Naive thymus-derived CD4-positive, alpha-beta T cell (primary cell): ENCODE measurements at regions not wholly inside any gene's neighbourhood (a gene's known extent, or its start where the extent isn't known, plus 50 kb on each side); places are given as distances from the start of the nearest gene placed in this dataset.

Experiments used
- ATAC-seq: fragments of 150-1000 bp; cut with Tn5 transposase; 2 replicates; pipeline ENCODE4 v1.10.0; 2021; ENCODE audit warnings: mild to moderate bottlenecking, moderate library complexity
- CTCF ChIA-PET: fragments of 350-600 bp; sonication (Branson Sonifier 250); formaldehyde crosslinking; loops from one replicate; lab custom pipeline; 2021; ENCODE audit warnings: antibody characterized with exemption; lab: Charles Lee
- POLR2A ChIA-PET: fragments of 350-600 bp; sonication (Branson Sonifier 250); formaldehyde crosslinking; loops from one replicate; lab custom pipeline; 2021; ENCODE audit warnings: antibody characterized with exemption, inconsistent platforms; lab: Charles Lee
- DNase-seq, 9 donors: peaks; one replicate each; pipeline versions ENCODE4 v3.0.0 to v3.0.0-alpha.2; 2020 to 2022; ENCODE audit warnings: mixed read lengths in 1 of 9
- H3K27ac ChIP-seq: one replicate; pipeline ENCODE4 v1.7.0; 2013; ENCODE audit warnings: mild to moderate bottlenecking, low read depth, low read length, moderate library complexity
- H3K27me3 ChIP-seq, 2 donors: one replicate each; pipeline ENCODE4 v1.7.0; 2013; ENCODE audit warnings: low read length in 2 of 2, mild to moderate bottlenecking in 2 of 2, moderate library complexity in 2 of 2; ENCODE audit not compliant: control insufficient read depth in 2 of 2, insufficient read depth in 2 of 2
- H3K36me3 ChIP-seq, 3 experiments: 1 replicate in 2 of 3; 2 replicates in 1 of 3; pipeline ENCODE4 v1.7.0; 2013; ENCODE audit warnings: low read length in 3 of 3, mild to moderate bottlenecking in 3 of 3, moderate library complexity in 1 of 3; ENCODE audit not compliant: insufficient read depth in 3 of 3, control insufficient read depth in 2 of 3
- H3K4me1 ChIP-seq, 2 donors: one replicate each; pipeline ENCODE4 v1.7.0; 2013; ENCODE audit warnings: low read length in 2 of 2, mild to moderate bottlenecking in 2 of 2, moderate library complexity in 1 of 2; ENCODE audit not compliant: control insufficient read depth in 2 of 2, insufficient read depth in 2 of 2
- H3K4me3 ChIP-seq: 2 replicates; pipeline ENCODE4 v1.7.0; 2013; ENCODE audit warnings: mild to moderate bottlenecking, low read length
- H3K9me3 ChIP-seq, 3 experiments: 1 replicate in 2 of 3; 2 replicates in 1 of 3; pipeline ENCODE4 v1.7.0; 2013; ENCODE audit warnings: low read length in 3 of 3; ENCODE audit not compliant: control insufficient read depth in 2 of 3
- H3K27ac Mint-ChIP-seq, 9 donors: one replicate each; pipeline ENCODE4 v1.8.0; 2020 to 2022; ENCODE audit warnings: mixed read lengths in 9 of 9, mild to moderate bottlenecking in 8 of 9, moderate library complexity in 5 of 9, inconsistent platforms in 2 of 9
- H3K27me3 Mint-ChIP-seq, 5 donors: one replicate each; pipeline ENCODE4 v1.8.0; 2021 to 2022; ENCODE audit warnings: mixed read lengths in 5 of 5, mild to moderate bottlenecking in 1 of 5
- H3K36me3 Mint-ChIP-seq, 5 donors: one replicate each; pipeline ENCODE4 v1.8.0; 2020 to 2022; ENCODE audit warnings: mixed read lengths in 5 of 5, mild to moderate bottlenecking in 3 of 5, inconsistent platforms in 1 of 5
- H3K4me1 Mint-ChIP-seq, 7 donors: one replicate each; pipeline ENCODE4 v1.8.0; 2020 to 2022; ENCODE audit warnings: mixed read lengths in 7 of 7, mild to moderate bottlenecking in 3 of 7, inconsistent platforms in 1 of 7
- H3K4me3 Mint-ChIP-seq, 10 donors: one replicate each; pipeline ENCODE4 v1.8.0; 2020 to 2022; ENCODE audit warnings: mild to moderate bottlenecking in 10 of 10, mixed read lengths in 10 of 10, moderate library complexity in 6 of 10, inconsistent platforms in 2 of 10
- H3K9me3 Mint-ChIP-seq, 11 donors: one replicate each; pipeline ENCODE4 v1.8.0; 2020 to 2022; ENCODE audit warnings: mixed read lengths in 11 of 11, mild to moderate bottlenecking in 4 of 11, inconsistent platforms in 1 of 11, moderate library complexity in 1 of 11
- intact Hi-C, 2 donors: fragments of 100-400 bp; cut with micrococcal nuclease; formaldehyde crosslinking; loops; one replicate each; pipeline ENCODE4 v1.15.1; 2023

GRCh38 chr1:80924290-80924689, 876.4 kb upstream of the ADGRL2 start:
- no peaks in the 10 kb centered on the region for H3K36me3 ChIP-seq
- CTCF ChIA-PET, result no interaction called here

GRCh38 chr1:80922906-80923305, 877.8 kb upstream of the ADGRL2 start:
- intact Hi-C loops, result no loop called here
- Mint-ChIP-seq H3K4me3 (no peak overlapping the region), H3K4me1 (no peaks in the 10 kb centered on the region), H3K36me3 (no peaks in the 10 kb centered on the region), H3K9me3 (peaks cover 0 to 30% (median 3%) of the 10 kb centered on the region in 11 donors), H3K27me3 (no peaks in the 10 kb centered on the region), H3K27ac (no peak overlapping the region)
- ATAC-seq (no peak), DNase-seq (no peak)
- ChIA-PET CTCF (no interaction called here), POLR2A (no interaction called here)
- H3K27ac ChIP-seq, result no peak overlapping the region
- no peaks in the 10 kb centered on the region for H3K9me3 ChIP-seq
- no peak overlapping the region for H3K4me3 ChIP-seq
- H3K27me3 ChIP-seq, result no peaks in the 10 kb centered on the region
- no peaks in the 10 kb centered on the region for H3K36me3 ChIP-seq
- no peaks in the 10 kb centered on the region for H3K4me1 ChIP-seq

More at GRCh38 chr1:80924290-80924689, 876.4 kb upstream of the ADGRL2 start:
- H3K27ac ChIP-seq, result no peak overlapping the region
- Mint-ChIP-seq H3K27me3 (no peaks in the 10 kb centered on the region), H3K4me1 (no peaks in the 10 kb centered on the region), H3K9me3 (peaks cover 0 to 30% (median 4%) of the 10 kb centered on the region in 11 donors), H3K27ac (no peak overlapping the region), H3K4me3 (no peak overlapping the region), H3K36me3 (no peaks in the 10 kb centered on the region)
- POLR2A ChIA-PET, result no interaction called here
- DNase-seq (no peak), ATAC-seq (no peak)
- no peak overlapping the region for H3K4me3 ChIP-seq
- intact Hi-C loops, result no loop called here
- no peaks in the 10 kb centered on the region for H3K4me1 ChIP-seq
- H3K9me3 ChIP-seq, result no peaks in the 10 kb centered on the region
- H3K27me3 ChIP-seq, result no peaks in the 10 kb centered on the region

- Histone ChIP-seq H3K27ac (no peak overlapping the region), H3K4me1 (no peaks in the 10 kb centered on the region), H3K36me3 (no peaks in the 10 kb centered on the region), H3K4me3 (no peak overlapping the region), H3K27me3 (no peaks in the 10 kb centered on the region), H3K9me3 (no peaks in the 10 kb centered on the region)
- Mint-ChIP-seq H3K4me1 (no peaks in the 10 kb centered on the region), H3K27ac (no peak overlapping the region), H3K4me3 (no peak overlapping the region), H3K9me3 (peaks cover 0 to 18% (median 0%) of the 10 kb centered on the region in 11 donors), H3K36me3 (no peaks in the 10 kb centered on the region), H3K27me3 (no peaks in the 10 kb centered on the region)
- POLR2A ChIA-PET, result no interaction called here
- CTCF ChIA-PET, result no interaction called here
- intact Hi-C loops, result no loop called here
- ATAC-seq (no peak), DNase-seq (no peak)
Observed at GRCh38 chr1:80919426-80919825, 881.3 kb upstream of the ADGRL2 start.

- Histone ChIP-seq H3K27ac (no peak overlapping the region), H3K4me3 (no peak overlapping the region), H3K9me3 (no peaks in the 10 kb centered on the region), H3K4me1 (no peaks in the 10 kb centered on the region), H3K36me3 (no peaks in the 10 kb centered on the region), H3K27me3 (no peaks in the 10 kb centered on the region)
- no peaks in the 10 kb centered on the region for H3K4me1 Mint-ChIP-seq
- H3K27me3 Mint-ChIP-seq, result no peaks in the 10 kb centered on the region
- DNase-seq (no peak), ATAC-seq (no peak)
- intact Hi-C loops, result no loop called here
- POLR2A ChIA-PET, result no interaction called here
- peaks cover 0 to 11% (median 0%) of the 10 kb centered on the region in 11 donors for H3K9me3 Mint-ChIP-seq
- CTCF ChIA-PET, result no interaction called here
- H3K36me3 Mint-ChIP-seq, result no peaks in the 10 kb centered on the region
- H3K27ac Mint-ChIP-seq, result no peak overlapping the region
- no peak overlapping the region for H3K4me3 Mint-ChIP-seq
Observed at GRCh38 chr1:80918380-80918779, 882.4 kb upstream of the ADGRL2 start.

- ATAC-seq, result no peak
- H3K4me3 Mint-ChIP-seq, result no peak overlapping the region
- POLR2A ChIA-PET, result no interaction called here
Observed at GRCh38 chr1:80917826-80918225, 882.9 kb upstream of the ADGRL2 start.

GRCh38 chr1:80917225-80917624, 883.5 kb upstream of the ADGRL2 start:
- Mint-ChIP-seq H3K36me3 (no peaks in the 10 kb centered on the region), H3K9me3 (peaks cover 0 to 11% (median 0%) of the 10 kb centered on the region in 11 donors), H3K4me1 (no peaks in the 10 kb centered on the region), H3K4me3 (no peak overlapping the region), H3K27me3 (no peaks in the 10 kb centered on the region), H3K27ac (no peak overlapping the region)
- no peaks in the 10 kb centered on the region for H3K9me3 ChIP-seq
- no peak for DNase-seq
- POLR2A ChIA-PET, result no interaction called here
- no peaks in the 10 kb centered on the region for H3K27me3 ChIP-seq
- intact Hi-C loops, result no loop called here
- H3K27ac ChIP-seq, result no peak overlapping the region
- no peaks in the 10 kb centered on the region for H3K36me3 ChIP-seq
- no peak overlapping the region for H3K4me3 ChIP-seq
- no peak for ATAC-seq
- CTCF ChIA-PET, result no interaction called here
- H3K4me1 ChIP-seq, result no peaks in the 10 kb centered on the region

More at GRCh38 chr1:80917826-80918225, 882.9 kb upstream of the ADGRL2 start:
- no peak overlapping the region for H3K27ac Mint-ChIP-seq
- DNase-seq, result no peak
- intact Hi-C loops, result no loop called here
- peaks cover 0 to 11% (median 1%) of the 10 kb centered on the region in 11 donors for H3K9me3 Mint-ChIP-seq
- Histone ChIP-seq H3K36me3 (no peaks in the 10 kb centered on the region), H3K9me3 (no peaks in the 10 kb centered on the region), H3K27me3 (no peaks in the 10 kb centered on the region), H3K4me1 (no peaks in the 10 kb centered on the region), H3K4me3 (no peak overlapping the region), H3K27ac (no peak overlapping the region)
- no peaks in the 10 kb centered on the region for H3K27me3 Mint-ChIP-seq
- H3K4me1 Mint-ChIP-seq, result no peaks in the 10 kb centered on the region
- CTCF ChIA-PET, result no interaction called here
- no peaks in the 10 kb centered on the region for H3K36me3 Mint-ChIP-seq

GRCh38 chr1:80915491-80915890, 885.2 kb upstream of the ADGRL2 start:
- POLR2A ChIA-PET, result no interaction called here
- Histone ChIP-seq H3K36me3 (no peaks in the 10 kb centered on the region), H3K4me1 (no peaks in the 10 kb centered on the region), H3K27ac (no peak overlapping the region), H3K27me3 (no peaks in the 10 kb centered on the region), H3K4me3 (no peak overlapping the region), H3K9me3 (no peaks in the 10 kb centered on the region)
- CTCF ChIA-PET, result no interaction called here
- Mint-ChIP-seq H3K9me3 (peaks cover 0 to 6% (median 2%) of the 10 kb centered on the region in 11 donors), H3K36me3 (no peaks in the 10 kb centered on the region), H3K4me3 (no peak overlapping the region), H3K27ac (no peak overlapping the region), H3K4me1 (no peaks in the 10 kb centered on the region), H3K27me3 (no peaks in the 10 kb centered on the region)
- ATAC-seq (no peak), DNase-seq (no peak)
- intact Hi-C loops, result no loop called here
